Stimulated activated naive CD8-positive, alpha-beta T cell treated with anti-CD3 and anti-CD28 coated beads, Interleukin-15, amount 100 ng/mL, for 72 hours (primary cell): ENCODE measurements at regions not wholly inside any gene's neighbourhood (a gene's known extent, or its start where the extent isn't known, plus 50 kb on each side); places are given as distances from the start of the nearest gene placed in this dataset.

Source experiments
- ATAC-seq: fragments of 150-1000 bp; cut with Tn5 transposase; 2 replicates; pipeline ENCODE4 v1.10.0; 2021; ENCODE audit warnings: mild to moderate bottlenecking, moderate library complexity
- DNase-seq, 2 donors: peaks; one replicate each; pipeline ENCODE4 v3.0.0; 2021 to 2022
- H3K27ac Mint-ChIP-seq, 2 donors: one replicate each; pipeline ENCODE4 v1.8.0; 2022; ENCODE audit warnings: mild to moderate bottlenecking in 2 of 2, mixed read lengths in 2 of 2, moderate library complexity in 2 of 2
- H3K27me3 Mint-ChIP-seq: one replicate; pipeline ENCODE4 v1.8.0; 2022; ENCODE audit warnings: mixed read lengths
- H3K4me1 Mint-ChIP-seq: one replicate; pipeline ENCODE4 v1.8.0; 2022; ENCODE audit warnings: mild to moderate bottlenecking, mixed read lengths
- H3K4me3 Mint-ChIP-seq, 2 donors: one replicate each; pipeline ENCODE4 v1.8.0; 2022; ENCODE audit warnings: mild to moderate bottlenecking in 2 of 2, mixed read lengths in 2 of 2, moderate library complexity in 1 of 2
- H3K9me3 Mint-ChIP-seq, 2 donors: one replicate each; pipeline ENCODE4 v1.8.0; 2022; ENCODE audit warnings: mixed read lengths in 2 of 2

DNA sequence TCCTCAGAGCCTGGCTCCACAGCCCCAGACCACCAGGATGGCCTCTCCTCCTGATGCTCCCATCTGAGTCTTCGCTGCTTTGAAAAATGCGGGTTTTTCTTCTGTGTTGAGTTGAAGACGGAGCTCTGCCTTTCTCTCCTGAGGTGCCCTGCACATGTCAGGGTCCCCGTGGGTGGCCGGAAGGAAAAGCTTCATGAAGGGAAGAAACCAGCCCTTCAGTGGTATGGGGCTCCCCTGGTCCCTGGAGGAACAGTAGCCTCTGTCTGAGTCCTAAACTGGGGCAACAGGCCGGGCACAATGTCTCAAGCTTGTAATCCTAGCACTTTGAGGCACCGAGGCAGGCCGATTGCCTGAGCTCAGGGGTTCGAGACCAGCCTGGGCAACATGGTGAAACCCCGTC lies 54.7 kb upstream of the CAB39 start:
- DNase-seq (no peak), ATAC-seq (no peak)
- H3K27ac Mint-ChIP-seq = peak overlapping the region; percentile 39 to 93
- no peaks in the 10 kb centered on the region for H3K27me3 Mint-ChIP-seq
- H3K4me3 Mint-ChIP-seq = peak overlapping the region; percentile 76 to 90
- no peaks in the 10 kb centered on the region for H3K9me3 Mint-ChIP-seq
- peaks cover 95% of the 10 kb centered on the region for H3K4me1 Mint-ChIP-seq

DNA sequence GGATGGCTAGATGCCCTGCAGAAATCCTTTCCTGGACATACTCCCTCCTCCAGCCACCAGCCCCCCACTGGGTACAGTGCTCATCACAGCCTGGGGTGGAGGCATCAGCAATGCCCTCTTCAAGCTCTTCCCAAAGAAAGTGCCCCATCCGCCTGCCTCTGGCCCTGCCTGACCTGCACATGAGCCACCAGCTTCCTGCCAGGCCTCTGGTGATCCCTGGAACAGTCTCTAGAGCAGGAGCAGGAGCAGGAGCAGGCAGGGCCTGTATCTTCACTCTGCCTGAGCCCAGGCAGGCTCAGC lies 54.1 kb upstream of the CAB39 start:
- peak overlapping the region; percentile 76 to 90 for H3K4me3 Mint-ChIP-seq
- no peaks in the 10 kb centered on the region for H3K27me3 Mint-ChIP-seq
- H3K4me1 Mint-ChIP-seq = peaks cover 100% of the 10 kb centered on the region
- ATAC-seq = peak; percentile 1
- DNase-seq = no peak
- H3K27ac Mint-ChIP-seq = peak overlapping the region; percentile 93
- no peaks in the 10 kb centered on the region for H3K9me3 Mint-ChIP-seq

DNA sequence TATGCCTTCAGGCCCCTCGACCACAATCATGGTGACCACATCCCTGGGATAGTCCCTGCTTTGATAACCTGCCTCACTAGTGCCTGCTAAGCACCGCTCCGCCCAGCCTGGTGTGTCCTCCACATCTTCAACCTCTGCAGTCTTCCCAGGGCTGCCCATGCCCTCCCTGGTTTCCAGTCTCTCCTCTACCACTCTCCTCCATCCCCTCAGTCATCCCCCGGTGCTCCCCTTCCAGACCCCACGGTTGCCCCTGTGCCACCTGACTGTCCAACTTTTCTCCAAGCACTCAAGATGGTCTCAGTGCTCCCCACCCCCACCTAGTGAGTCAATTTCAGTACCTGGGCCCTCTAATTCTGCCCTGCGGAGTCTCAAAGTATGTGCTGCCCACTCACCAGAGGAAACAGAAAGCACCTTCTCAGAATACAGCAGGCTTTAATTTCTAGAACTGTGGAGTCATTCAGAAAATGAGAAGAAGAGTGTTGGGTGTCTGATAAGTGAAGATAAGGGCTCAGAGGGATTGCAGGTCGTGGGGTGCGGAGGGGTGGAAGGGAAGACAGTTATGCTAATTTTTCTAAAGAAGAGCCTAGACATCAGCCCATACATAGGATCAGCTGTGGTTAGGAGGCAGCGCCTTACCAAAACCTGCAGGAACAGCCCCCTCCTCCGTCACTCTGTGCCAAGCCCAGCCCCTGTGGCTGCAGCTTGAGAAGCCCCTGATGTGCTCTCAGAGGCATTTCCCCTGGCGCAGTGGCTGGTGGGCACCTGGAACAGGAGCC lies 53.6 kb upstream of the CAB39 start:
- peaks cover 100% of the 10 kb centered on the region for H3K4me1 Mint-ChIP-seq
- DNase-seq (peak; percentile 78 to 88), ATAC-seq (peak; percentile 80)
- H3K9me3 Mint-ChIP-seq = no peaks in the 10 kb centered on the region
- no peaks in the 10 kb centered on the region for H3K27me3 Mint-ChIP-seq
- H3K27ac Mint-ChIP-seq = peak overlapping the region; percentile 93
- peak overlapping the region; percentile 76 to 90 for H3K4me3 Mint-ChIP-seq

DNA sequence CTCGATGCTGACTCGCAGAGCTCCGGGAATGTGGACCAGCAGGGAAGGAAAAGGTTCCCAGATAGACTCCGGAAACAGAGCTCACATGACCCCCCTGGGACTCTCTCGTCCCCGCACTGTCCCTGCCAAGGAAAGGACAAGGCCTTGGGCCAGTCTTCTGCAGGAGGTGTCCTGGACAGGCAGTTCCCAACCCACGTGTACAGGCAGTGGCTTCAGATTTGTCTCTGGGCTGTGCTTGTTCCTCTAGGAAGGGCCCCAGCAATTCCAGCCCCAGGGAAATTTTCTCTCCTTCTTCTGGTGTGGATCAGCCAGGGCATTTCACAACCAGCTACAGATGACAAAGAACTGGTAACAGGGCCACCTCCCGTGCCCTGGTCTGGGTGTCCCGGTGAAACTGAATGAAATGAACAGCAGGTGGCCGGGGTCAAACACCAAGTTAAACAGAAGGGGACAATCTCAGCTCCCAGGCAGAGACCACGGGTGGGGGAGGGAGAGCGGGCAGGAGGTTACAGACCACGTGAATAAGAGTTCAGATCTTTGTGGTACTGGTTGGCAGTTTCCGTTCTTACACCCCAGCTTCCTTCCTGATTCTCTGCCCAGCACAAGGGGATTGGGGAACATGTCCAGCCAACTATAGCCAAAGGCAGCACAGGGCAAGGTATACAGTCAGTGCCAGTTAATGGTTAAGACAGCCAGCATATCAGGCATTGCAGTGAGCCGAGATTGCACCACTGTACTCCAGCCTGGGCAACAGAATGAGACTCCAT lies 52.2 kb upstream of the CAB39 start:
- peak overlapping the region; percentile 94 to 95 for H3K27ac Mint-ChIP-seq
- DNase-seq (peak in 1 of 2 donors; percentile 75), ATAC-seq (peak; percentile 1)
- H3K4me3 Mint-ChIP-seq = peak overlapping the region; percentile 76 to 90
- no peaks in the 10 kb centered on the region for H3K27me3 Mint-ChIP-seq
- H3K9me3 Mint-ChIP-seq = no peaks in the 10 kb centered on the region
- H3K4me1 Mint-ChIP-seq = peaks cover 100% of the 10 kb centered on the region

DNA sequence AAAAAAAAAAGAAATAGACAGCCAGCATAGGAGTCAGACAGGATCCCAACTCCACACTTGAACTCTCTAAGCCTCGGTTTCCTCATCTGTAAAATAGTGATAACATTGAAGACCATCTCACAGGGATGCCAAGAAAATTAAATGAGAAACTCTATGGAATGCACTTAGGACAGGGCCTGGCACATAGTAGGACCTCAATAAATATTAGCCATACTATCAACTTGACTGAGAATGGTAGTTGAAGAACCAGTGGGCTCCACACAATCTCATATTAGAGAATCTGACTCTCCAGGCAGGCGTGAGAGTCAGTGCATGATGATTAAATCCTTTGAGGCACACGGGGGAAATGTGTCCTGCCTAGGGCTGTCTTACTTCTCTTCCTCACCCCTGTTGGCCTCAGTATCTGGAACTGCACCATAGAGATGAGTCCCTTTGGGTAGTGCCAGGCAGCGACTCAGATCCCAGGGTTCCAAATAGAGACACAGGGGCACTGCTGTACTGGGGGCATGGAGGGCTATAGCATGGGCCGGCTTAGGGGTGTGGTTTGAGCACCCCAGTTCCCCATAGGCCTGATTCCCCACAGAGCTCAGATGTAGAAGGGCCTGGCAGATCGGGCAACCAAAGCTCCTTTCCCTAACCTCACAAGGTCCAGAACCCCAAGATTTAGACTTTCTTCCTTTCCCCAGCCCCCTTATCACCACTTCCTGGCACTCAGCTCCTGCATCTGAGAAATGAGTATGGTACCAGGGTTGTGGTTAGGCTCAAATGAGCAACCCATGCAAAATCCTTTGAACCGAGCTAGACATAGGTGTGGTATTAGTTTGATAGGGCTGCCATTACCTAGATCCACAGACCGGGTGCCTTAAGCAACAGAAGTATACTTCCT lies 51.3 kb upstream of the CAB39 start:
- DNase-seq (peak; percentile 71 to 83), ATAC-seq (peak; percentile 66)
- H3K9me3 Mint-ChIP-seq = no peaks in the 10 kb centered on the region
- H3K4me3 Mint-ChIP-seq = peak overlapping the region; percentile 76 to 90
- peaks cover 100% of the 10 kb centered on the region for H3K4me1 Mint-ChIP-seq
- no peaks in the 10 kb centered on the region for H3K27me3 Mint-ChIP-seq
- H3K27ac Mint-ChIP-seq = peak overlapping the region; percentile 94 to 95
